Pulmonary artery endothelial cell (primary cell): ENCODE measurements at regions not wholly inside any gene's neighbourhood (a gene's known extent, or its start where the extent isn't known, plus 50 kb on each side); places are given as distances from the start of the nearest gene placed in this dataset.

ENCODE experiments used
- DNase-seq: peaks from one replicate; pipeline ENCODE4 v3.0.0-alpha.2; 2011; ENCODE audit warnings: low read depth, low spot score

DNA sequence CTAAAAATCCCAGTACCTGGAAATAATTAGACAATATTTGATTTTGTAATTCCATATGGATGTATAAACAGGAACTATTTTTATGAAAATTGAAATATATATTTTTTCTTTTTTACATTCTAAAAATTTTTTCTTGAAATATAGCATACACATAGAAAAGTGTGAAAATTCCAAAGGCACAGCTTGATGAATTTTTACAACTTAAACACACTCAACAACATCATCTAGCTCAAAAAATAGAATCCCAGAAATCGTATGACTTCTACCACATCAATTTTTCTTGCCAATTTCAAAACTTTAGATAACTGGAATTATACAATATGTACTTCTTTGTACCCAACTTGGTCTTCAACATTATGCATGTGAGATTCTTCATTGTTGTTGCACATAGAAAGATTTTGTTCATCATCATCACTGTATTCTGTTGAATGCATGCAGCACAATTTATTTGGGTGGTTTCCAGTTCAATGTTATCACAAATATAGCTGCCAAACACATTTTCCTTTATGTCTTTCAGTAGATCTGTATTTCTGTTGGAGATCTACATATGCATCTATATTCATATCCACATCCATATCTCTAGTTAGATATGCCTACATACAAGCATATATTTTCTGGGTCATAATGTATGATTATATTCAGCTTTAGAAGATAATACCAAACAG, 340.7 kb upstream of the SLIT2 start:
- no peak for DNase-seq

DNA sequence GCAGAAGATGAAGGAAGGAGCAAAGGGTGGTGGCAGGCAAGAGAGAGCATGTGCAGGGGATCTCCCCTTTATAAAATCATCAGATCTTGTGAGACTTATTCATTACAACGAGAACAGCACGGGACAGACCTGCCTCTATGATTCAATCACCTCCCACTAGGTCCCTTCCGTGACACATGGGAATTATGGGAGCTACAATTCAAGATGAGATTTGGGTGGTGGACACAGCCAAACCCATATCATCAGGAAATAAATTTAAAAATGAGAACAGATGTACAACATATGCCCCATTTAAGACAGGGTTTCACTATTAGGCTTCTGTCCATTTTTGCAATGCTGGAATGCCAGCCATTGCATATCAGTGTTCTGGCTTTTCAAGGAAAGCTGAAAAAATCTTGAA, 346.7 kb upstream of the SLIT2 start:
- DNase-seq: no peak

DNA sequence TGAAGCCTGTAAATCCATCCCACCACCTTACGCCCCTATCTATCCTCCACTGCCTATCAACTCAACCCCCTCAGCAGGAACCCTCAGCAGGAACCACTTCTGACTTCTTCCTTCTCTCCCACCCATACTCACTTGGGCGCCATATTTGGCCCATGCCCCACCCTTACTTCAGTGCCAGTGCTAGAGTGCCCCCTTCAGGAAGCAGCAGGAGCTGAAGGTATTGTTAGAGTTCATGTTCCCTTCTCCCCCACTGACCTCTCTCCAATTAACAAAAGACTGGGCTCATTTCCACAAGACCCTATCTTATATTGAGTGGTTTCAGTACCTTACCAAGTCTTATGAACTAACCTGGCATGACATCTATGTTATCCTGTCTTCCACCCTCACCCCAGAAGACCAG, 363.1 kb upstream of the SLIT2 start:
- no peak for DNase-seq

DNA sequence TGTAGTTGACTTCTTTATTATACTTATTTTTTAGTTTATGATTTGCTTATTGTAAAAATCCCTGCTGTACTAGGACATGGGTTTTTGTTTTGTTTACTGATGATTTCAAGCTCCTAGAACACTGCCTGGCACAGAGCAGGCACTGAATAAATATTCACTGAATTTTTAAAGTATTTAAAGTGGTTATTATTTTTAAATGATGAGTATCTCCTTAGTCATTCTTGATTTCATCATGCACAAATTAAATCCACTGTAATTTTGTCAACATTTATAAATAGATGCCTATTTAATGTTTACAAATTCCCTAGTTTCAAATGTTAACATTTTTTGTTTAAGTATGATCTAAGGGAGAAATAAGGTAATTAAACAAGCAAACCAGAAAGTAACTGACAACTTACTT, 367.9 kb upstream of the SLIT2 start:
- no peak for DNase-seq

DNA sequence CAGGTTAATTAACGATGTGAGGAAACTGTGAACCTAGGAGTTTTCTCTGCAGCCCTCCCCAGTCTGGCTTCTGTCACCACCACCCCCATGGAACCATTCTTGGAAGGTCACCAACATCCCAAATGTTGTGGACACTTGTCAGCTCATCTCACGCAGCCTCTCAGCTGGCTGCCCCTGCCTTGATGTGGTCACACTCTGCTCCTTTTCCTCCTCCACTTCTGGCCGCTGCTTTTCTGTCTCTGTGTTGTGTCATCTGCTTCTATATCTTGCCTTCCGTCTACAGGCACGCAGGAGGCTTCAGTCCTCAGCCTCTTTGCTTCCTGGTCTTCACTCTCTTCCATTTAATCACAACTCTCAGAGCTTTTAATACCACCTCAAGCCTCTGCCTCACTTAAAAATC, 371.5 kb upstream of the SLIT2 start:
- DNase-seq: no peak

DNA sequence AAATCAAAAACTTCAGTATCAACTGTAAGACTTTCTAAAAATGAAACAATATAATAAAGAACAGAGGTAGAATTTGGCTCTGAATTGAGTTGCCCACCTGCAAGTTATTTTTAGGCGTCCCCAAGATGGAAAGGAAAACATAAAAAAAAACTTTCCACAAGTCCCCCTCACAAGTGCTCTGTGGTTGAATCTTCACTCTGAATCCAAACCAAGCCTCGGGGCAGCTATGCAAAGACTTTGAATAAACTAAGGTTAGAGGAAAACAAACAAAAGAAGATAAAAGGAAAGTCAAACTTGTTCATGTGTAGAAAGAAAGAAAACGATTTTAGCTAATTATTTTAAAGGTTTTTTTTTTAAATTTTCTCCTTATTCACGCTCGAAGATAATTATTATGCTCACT, 372.4 kb upstream of the SLIT2 start:
- no peak for DNase-seq

DNA sequence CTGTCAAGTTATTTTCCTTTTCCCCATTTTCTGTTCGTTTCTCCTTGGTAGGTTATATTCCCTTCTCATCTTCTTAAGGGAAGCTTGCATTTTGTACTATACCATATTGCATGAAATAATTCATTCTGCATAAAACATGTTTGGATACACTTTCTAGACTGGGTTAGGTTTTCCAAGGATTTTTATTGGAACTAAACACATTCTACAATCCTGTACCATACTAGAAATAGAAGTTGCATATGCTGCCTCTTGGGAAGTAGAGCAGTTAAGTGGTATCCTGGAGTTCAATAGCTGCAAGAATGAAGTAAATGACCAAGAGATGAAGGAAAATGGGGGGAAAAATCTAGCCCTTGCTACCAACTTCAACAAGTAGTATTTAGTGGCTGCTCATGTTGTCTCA, 393.7 kb upstream of the SLIT2 start:
- no peak for DNase-seq

DNA sequence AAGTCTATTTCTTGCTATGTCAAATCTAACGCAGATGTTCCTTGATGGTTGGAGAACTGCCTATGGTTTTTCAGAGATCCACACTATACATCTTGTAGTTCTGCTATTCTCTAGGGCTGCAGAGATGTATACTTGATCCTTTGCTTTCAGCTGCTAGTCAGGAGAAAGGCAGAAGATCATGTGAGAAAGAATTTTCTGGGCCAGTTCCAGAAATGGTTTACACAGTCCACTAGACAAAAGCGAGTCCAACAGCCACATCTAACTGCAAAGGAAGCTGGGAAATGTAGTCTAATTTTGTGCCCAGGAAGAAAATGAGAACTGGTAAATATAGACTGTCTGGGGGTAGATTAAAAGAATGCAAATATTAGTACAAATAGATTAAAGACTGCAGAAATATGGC, 394.3 kb upstream of the SLIT2 start:
- DNase-seq: no peak

DNA sequence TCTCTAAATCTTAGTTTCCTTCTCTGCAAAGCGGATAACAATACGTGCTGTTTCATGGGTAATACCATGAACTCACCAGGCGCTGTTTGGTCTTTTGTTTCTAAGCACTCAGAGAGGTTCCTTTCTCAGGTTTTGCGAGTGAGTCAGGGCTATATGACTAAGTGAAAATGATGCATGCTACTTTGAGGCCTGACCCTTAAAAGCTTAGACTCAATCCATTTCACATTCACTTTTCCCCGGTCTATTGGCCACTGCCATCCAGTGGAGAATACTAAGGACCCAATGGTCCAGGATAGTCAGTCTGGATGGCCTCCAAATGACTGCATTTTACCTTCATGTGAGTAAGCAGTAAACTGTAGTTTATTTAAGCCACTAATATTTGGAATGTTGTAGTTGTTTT, 400.8 kb upstream of the SLIT2 start:
- no peak for DNase-seq

DNA sequence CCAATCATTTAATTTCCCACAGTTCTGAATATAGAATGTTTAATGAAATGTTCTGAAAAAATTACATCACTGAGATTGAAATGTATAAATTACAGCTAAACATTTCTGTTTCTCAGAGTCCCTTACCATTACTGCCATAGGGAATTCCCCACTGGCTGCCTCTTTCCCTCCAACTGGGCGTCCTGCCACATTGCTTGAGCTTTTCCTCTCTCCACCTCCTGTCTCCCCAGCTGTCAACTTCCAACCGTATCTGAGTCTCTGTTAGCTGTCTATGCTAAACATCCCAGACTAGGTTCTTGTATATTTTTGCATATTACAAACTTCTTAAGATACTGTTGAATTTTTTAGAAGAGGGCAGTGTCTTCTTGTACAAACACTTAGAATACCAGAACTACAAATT, 407.3 kb upstream of the SLIT2 start:
- DNase-seq: no peak

DNA sequence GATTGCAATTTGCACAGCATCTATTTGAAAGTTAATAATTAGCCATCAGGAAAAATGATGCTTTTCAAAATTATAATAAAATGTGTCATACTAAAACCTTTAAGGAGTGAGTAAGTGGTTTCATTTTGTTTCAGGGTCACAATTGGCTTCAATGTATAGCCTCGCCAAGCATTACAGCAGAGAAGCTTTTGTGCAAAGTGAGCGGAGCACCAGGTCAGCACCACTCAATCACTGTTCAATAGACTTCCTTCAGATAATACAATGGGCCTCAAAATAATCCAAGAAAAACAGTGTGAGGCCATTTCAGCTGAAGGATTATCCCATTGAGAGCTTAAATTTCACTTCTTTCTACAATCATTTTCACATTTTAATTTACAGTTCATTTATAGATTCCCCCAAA, 409.2 kb upstream of the SLIT2 start:
- DNase-seq: no peak

DNA sequence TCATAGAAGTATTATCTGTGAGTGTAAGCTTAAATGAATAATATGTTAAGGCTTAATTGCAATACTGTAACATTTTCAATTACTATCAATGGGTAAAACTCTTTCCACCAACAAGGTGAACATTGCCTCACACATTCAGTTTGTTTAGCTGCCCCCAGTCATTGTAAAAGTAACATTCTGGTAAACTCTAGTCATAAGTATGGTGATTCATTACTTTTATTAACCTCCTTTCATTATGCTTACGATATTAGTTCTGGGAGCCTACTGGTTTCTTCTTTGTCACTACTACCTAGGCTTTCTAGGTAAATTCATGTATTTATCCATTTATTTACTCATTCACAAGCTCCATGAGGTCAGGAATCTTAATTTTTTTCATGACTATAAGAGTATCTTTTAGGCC, 412.8 kb upstream of the SLIT2 start:
- DNase-seq: no peak

DNA sequence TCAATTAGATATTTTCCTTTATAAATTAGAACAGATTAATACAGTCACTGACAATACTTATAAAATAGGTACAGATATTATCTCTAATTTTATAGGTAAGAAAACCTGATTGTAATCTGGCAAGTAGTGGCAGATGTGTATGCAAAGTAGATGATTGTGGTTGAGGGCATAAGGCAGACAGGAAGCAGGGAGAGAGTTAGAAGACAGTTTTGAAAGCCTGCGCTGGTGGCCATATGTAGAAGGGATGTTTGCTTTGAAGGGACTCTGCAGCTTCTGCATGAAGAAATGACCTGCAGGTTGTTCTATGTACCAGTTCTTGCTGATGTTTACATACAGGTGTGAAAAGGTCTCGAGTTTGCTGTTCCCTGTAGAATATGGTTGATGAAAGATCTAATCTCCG, 416.3 kb upstream of the SLIT2 start:
- DNase-seq: no peak

DNA sequence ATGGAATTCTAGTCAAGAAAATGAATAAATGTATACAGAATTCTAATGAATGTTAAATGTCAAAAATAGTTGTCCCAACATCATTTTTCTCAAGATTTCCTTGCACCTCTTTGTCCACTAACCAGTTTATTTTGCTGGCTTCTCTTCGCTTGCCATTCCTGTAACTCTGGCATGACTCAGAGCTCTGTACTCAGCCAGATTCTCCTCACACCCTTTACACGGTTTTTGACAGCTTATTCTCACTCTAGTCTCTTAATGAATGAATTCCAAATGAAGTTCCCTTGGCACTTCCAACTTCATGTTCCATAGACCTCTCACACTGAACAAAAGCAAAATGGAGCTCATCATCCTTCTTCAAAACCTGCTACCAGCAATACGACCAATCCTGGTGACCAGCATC, 419.3 kb upstream of the SLIT2 start:
- DNase-seq: no peak

DNA sequence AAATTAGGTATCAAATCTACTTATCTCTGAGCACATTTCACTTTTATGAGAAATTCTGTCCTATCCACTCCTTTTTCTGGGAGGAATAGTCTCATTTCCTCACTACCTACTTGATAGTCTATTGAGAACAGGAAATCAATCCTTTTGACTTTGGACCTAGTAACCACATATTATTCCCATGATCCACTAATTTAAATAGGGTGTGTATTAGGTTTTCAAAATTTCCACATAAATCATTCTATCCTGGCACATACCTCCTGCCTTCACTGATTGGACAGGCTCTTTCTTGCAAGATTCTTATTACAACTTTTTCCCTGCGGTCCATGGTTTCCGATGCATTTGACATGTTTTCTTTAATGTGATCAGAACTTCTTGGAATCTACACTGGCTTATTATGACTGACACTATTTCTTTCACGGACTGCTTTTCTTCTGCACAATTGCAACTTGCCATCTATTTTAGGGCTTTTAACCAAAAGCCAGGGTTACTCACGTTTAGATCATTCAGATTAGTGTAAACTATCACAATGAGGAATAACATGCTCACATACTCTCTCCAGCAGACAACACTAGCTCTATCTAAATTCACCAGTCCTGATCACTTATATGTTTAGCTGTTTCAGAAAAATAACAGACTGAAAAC, 419.9 kb upstream of the SLIT2 start:
- no peak for DNase-seq

DNA sequence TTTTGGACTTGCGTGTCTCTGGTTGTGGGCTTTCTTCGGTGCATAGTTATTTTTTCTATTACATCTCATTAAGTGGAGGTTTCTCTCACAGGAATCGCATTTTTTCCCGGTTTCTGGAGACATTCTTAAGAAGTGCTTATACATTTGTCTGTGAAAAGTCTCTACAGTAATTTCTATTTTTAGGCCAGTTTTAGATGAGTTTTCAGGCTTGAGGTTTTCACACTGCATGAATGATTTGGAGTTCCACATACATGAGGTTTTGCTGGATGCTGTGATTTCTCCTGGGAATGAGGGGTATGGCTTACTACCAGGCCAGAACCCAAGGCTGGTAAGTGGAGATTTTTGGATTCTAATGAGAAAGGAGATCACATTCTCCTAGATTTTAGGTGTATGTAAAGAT, 422.6 kb upstream of the SLIT2 start:
- DNase-seq: no peak

DNA sequence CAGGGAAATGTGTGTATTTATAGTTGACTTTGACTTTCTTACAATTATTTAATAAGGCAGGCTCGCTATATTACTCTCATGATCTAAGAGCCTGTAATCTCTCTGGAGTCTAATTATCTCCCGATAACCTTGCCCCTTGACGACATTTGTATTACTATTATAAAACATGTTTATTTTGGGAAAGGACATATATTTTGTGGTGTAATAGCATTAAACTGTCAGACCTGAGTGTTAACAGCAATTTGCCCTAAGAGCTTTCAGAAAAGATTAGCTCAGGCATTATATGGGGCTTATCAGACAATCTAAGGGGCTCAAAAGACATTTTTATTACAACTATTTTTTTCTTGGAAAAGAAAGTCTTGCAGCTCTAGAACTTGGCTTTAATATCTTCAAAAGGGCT, 427.9 kb upstream of the SLIT2 start:
- DNase-seq: no peak

DNA sequence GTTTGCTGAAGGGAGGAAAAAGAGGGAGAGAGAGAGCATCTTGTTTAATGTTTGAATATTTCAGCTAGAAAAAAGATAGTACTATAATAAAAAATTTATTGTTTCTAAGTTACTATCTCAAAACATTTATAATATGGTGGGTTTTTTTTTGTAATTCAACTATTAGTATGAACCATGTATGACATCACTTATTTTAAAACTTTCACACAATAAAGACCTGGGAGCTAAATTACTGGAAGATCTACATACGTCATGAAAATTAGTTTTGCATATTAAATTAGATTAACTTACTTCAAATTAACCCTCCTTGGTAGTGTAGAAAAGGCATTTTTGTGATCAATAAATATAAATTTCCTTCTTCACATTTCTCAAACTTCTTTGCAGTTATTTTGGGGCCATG, 432.0 kb upstream of the SLIT2 start:
- DNase-seq: no peak

DNA sequence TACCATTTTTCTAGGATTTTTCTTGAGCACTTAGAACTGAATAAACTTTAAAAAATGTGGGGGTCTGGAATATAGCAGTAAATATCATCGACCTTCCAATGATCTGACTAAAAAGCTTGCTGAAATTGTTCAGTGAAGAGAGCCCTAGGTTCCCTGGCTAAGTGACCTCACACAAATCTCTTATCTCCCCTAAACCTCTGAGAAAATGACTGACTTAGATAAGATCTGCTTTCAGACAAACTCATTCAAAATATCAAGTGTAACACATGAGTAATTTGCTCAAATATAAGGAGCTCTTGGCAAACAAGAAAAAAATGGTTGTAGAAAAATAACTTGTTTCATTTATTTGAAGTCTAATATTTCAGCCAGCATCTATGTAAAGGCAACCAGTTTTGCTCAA, 441.7 kb upstream of the SLIT2 start:
- no peak for DNase-seq

DNA sequence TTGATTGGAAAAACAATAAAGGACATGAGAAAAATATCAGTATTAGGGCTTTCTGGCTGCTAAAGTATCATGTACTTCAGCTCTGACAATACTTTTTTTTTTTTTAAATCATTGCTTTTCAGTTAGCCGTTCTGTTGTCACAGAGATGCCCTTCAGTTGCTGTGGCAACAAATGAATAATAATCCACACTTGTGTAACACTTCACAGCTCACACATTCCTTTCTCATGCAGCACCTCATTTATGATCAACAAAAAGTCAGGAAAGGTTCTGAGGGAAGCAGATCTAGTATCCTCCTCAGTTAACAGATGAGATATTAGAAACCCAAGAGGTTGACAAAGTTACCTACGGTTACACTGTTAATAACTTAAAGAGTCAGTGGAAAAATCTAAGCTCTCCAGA, 444.2 kb upstream of the SLIT2 start:
- no peak for DNase-seq

DNA sequence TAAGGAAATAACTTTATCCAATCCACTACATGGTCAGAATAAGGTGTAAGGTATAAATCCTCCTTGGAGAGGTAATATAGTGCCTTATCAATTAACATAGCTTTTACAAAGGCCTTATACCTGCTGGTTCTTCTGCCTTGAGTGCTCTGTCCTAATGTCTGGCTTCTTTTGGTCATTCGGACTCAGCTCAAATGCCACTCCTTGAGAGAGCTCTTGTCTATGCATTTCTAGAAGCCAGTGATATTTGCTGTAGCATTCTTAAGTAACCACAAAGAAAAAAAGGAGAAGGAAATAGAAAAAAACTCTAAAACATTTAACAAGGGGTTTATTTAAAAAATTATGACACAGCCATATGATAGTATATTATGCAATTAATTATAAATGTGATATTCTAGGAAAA, 444.8 kb upstream of the SLIT2 start:
- DNase-seq: no peak

DNA sequence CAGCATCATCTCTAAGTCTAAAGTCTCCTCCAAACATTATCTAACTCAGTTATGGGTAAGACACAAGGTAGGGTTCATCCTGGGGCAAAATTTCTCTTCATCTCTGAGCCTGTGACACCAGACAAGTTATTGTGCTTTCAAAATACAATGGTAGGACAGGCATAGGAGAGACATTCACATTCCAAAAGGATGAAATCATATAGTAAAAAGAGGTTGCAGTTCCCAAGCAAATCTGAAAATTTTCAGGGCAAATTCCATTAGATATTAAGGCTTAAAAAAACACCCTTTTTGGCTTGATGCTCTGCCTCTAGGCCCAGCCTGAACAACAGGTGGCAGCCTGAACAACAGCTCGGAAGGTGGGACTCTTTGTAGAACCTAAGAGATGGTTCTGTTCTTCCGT, 448.3 kb upstream of the SLIT2 start:
- DNase-seq: no peak

DNA sequence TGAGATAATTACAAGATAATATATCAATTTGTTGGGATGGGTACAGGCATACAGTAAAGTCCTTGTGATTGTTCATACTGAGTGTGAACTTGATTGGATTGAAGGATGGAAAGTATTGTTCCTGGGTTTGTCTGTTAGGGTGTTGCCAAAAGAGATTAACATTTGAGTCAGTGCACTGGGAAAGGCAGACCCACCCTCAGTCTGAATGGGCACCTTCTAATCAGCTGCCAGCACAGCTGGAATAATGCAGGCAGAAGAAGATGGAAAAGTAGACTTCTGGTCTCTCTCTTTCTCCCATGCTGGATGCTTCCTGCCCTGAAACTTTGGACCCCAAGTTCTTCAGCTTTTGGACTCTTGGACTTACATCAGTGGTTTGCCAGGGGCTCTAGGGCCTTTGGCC, 457.9 kb upstream of the SLIT2 start:
- DNase-seq: no peak
